K562 (cell line): ENCODE measurements at regions not wholly inside any gene's neighbourhood (a gene's known extent, or its start where the extent isn't known, plus 50 kb on each side); places are given as distances from the start of the nearest gene placed in this dataset.

Experiments used
- ATAC-seq: fragments of 200-7000 bp; cut with Tn5 transposase; 3 replicates; pipeline ENCODE4 v1.9.1; 2020; ENCODE audit warnings: moderate library complexity
- BruUV-seq: library from RNA; stranded (reverse); fragments of 400-500 nt; replicated peaks from 2 replicates; lab custom pipeline; 2021; lab: Mats Ljungman, UMichigan
- CTCF ChIA-PET: fragments of 300-600 bp; formaldehyde crosslinking; extraction: SDS; loops from one replicate; lab custom pipeline; 2021; ENCODE audit warnings: low intra/inter-chr PET ratio; lab: Yijun Ruan, JAX
- POLR2A ChIA-PET: fragments of 300-600, 350-650 bp; sonication (Branson Sonifier 250); formaldehyde crosslinking; extraction: SDS; loops from one replicate; lab custom pipeline; 2021; ENCODE audit warnings: antibody characterized with exemption, inconsistent platforms; lab: Yijun Ruan, JAX
- DNase-seq, 4 experiments: peaks; one replicate each; pipeline versions ENCODE4 v3.0.0 to v3.0.0-alpha.2; 2011 to 2018; ENCODE audit warnings: low spot score in 3 of 4, mixed read lengths in 3 of 4; ENCODE audit errors: extremely low read depth in 1 of 4
- FAIRE-seq: peaks from 2 replicates; lab custom pipeline; 2011; peaks lifted over from hg19 to GRCh38; lab: Jason Lieb, UNC
- H2AFZ ChIP-seq: 2 replicates; pipeline ENCODE4 v1.6.0; 2011; ENCODE audit warnings: low read depth, low read length, control low read depth, inconsistent platforms
- H3K27ac ChIP-seq: fragments of 200-600 bp; 3 replicates; pipeline ENCODE4 v1.8.0; 2011; ENCODE audit warnings: low read depth, mild to moderate bottlenecking, control low read depth, inconsistent platforms, low read length, moderate library complexity, mixed read lengths; ENCODE audit errors: extremely low read depth
- H3K27me3 ChIP-seq, 2 experiments: fragments of 300-600 bp in 1 of 2; 2 replicates in 1 of 2; 3 replicates in 1 of 2; pipeline versions ENCODE4 v1.6.0 to v1.8.0; 2011; ENCODE audit warnings: inconsistent platforms in 2 of 2, low read length in 2 of 2, mild to moderate bottlenecking in 1 of 2, mixed read lengths in 1 of 2, moderate library complexity in 1 of 2; ENCODE audit not compliant: control insufficient read depth in 2 of 2, insufficient read depth in 2 of 2
- H3K36me3 ChIP-seq: fragments of 300-600 bp; 3 replicates; pipeline ENCODE4 v1.8.0; 2011; ENCODE audit warnings: mild to moderate bottlenecking, low read length, inconsistent platforms; ENCODE audit not compliant: control insufficient read depth, insufficient read depth
- H3K4me1 ChIP-seq, 2 experiments: fragments of 200-600 bp in 1 of 2; replicated peaks in 1 of 2; 2 replicates in 1 of 2; 3 replicates in 1 of 2; pipeline versions ENCODE4 v1.5.1 to v1.8.0; 2011; ENCODE audit warnings: inconsistent platforms in 2 of 2, low read length in 2 of 2, mild to moderate bottlenecking in 1 of 2, mixed read lengths in 1 of 2, moderate library complexity in 1 of 2; ENCODE audit not compliant: control insufficient read depth in 2 of 2, insufficient read depth in 2 of 2
- H3K4me2 ChIP-seq: 2 replicates; pipeline ENCODE4 v1.6.1; 2011; ENCODE audit warnings: low read length, control low read depth, inconsistent platforms, mixed read lengths; ENCODE audit not compliant: insufficient read depth
- H3K4me3 ChIP-seq: fragments of 200-600 bp; sonication (generic), shearing (Covaris generic); 2 replicates; pipeline ENCODE4 v1.5.1; 2016; ENCODE audit warnings: control low read depth, inconsistent platforms
- H3K79me2 ChIP-seq: fragments of 200-600 bp; 3 replicates; pipeline ENCODE4 v1.8.0; 2011; ENCODE audit warnings: low read length, inconsistent platforms; ENCODE audit not compliant: control insufficient read depth, insufficient read depth
- H3K9ac ChIP-seq, 2 experiments: 2 replicates each; pipeline versions ENCODE4 v1.6.0 to v1.6.1; 2011; ENCODE audit warnings: low read depth in 2 of 2, low read length in 2 of 2, control low read depth in 1 of 2, inconsistent platforms in 1 of 2, mild to moderate bottlenecking in 1 of 2, mixed read lengths in 1 of 2; ENCODE audit not compliant: insufficient read depth in 1 of 2
- H3K9me1 ChIP-seq: one replicate; pipeline ENCODE4 v1.6.0; 2011; ENCODE audit warnings: inconsistent platforms, mild to moderate bottlenecking, low read length, moderate library complexity; ENCODE audit not compliant: control insufficient read depth, insufficient read depth
- H3K9me3 ChIP-seq: replicated peaks from 2 replicates; pipeline ENCODE4 v1.5.1; 2011; ENCODE audit warnings: low read depth, low read length, inconsistent platforms; ENCODE audit not compliant: control insufficient read depth, insufficient read depth
- H4K20me1 ChIP-seq: replicated peaks from 2 replicates; pipeline ENCODE4 v1.6.1; 2011; ENCODE audit warnings: low read length, inconsistent platforms, mixed read lengths; ENCODE audit not compliant: control insufficient read depth, insufficient read depth
- BHLHE40 ChIP-seq: IDR thresholded peaks from 2 replicates; pipeline ENCODE4 v1.6.1; 2011; ENCODE audit warnings: low read length, improper control_type of control experiment
- CBFA2T3 ChIP-seq: fragments of 450-650 bp; IDR thresholded peaks from 2 replicates; pipeline ENCODE4 v1.6.1; 2017
- CREBBP ChIP-seq: IDR thresholded peaks from one replicate; pipeline ENCODE4 v1.6.1; 2012; ENCODE audit warnings: low read depth, mild to moderate bottlenecking, control low read depth, inconsistent platforms, low read length
- HNRNPUL1 ChIP-seq: fragments of 200-400 bp; formaldehyde crosslinking; IDR thresholded peaks from 2 replicates; pipeline ENCODE4 v1.6.1; 2017; ENCODE audit warnings: low read length
- MCM5 ChIP-seq: fragments of 450-650 bp; IDR thresholded peaks from 2 replicates; pipeline ENCODE4 v1.6.1; 2016; ENCODE audit warnings: low read depth
- PURB ChIP-seq: sonication (generic); formaldehyde crosslinking; IDR thresholded peaks from 2 replicates; pipeline ENCODE4 v1.9.0; 2021; ENCODE audit warnings: low read depth, mild to moderate bottlenecking, missing genetic modification reagents
- RBM15 ChIP-seq: fragments of 200-400 bp; formaldehyde crosslinking; IDR thresholded peaks from 2 replicates; pipeline ENCODE4 v1.6.1; 2018; ENCODE audit warnings: mild to moderate bottlenecking, low read length, moderate library complexity; ENCODE audit not compliant: insufficient read depth
- RBM25 ChIP-seq: fragments of 200-400 bp; formaldehyde crosslinking; IDR thresholded peaks from 2 replicates; pipeline ENCODE4 v1.6.1; 2018; ENCODE audit warnings: low read length, low read depth, moderate library complexity; ENCODE audit not compliant: severe bottlenecking
- SOX6 ChIP-seq: fragments of 450-650 bp; IDR thresholded peaks from 2 replicates; pipeline ENCODE4 v1.6.1; 2014; ENCODE audit warnings: mild to moderate bottlenecking
- ZC3H11A ChIP-seq: IDR thresholded peaks from 2 replicates; pipeline ENCODE4 v1.6.1; 2012; ENCODE audit warnings: low read depth, low read length, improper control_type of control experiment
- ZNF785 ChIP-seq: fragments of 250-450 bp; sonication (Bioruptor Pico); IDR thresholded peaks from 2 replicates; pipeline ENCODE4 v1.4.0; 2020; ENCODE audit warnings: mild to moderate bottlenecking
- WGBS: fragments of 100-300 bp; shearing (Covaris generic); methylation state at CpG from one replicate; pipeline ENCODE4 v1.1.6; 2016; ENCODE audit warnings: low coverage, mixed read lengths; ENCODE audit not compliant: insufficient coverage; ENCODE audit errors: missing lambda C conversion rate; 5-methylcytosine and 5-hydroxymethylcytosine counted together
- in situ Hi-C: fragments of 300-500 bp; cut with MboI; formaldehyde crosslinking; loops from 4 replicates; pipeline ENCODE4 v1.15.0; 2018; ENCODE audit warnings: inconsistent platforms, mixed read lengths
- intact Hi-C: fragments of 100-400 bp; cut with micrococcal nuclease; formaldehyde crosslinking; loops from 2 replicates; pipeline ENCODE4 v1.14.2; 2022

GRCh38 chr10:61124756-61125530, 181.0 kb upstream of the RHOBTB1 start:
- WGBS: 3% methylated on average over 6 of the region's 6 CpGs
- TF ChIP-seq BHLHE40 (no peak), PURB (no peak), CBFA2T3 (no peak), HNRNPUL1 (no peak), MCM5 (no peak), CREBBP (no peak)
- in situ Hi-C loops: no loop called here
- H2AFZ ChIP-seq: no peak overlapping the region
- intact Hi-C loops: no loop called here
- no peaks in the 10 kb centered on the region for H3K9me3 ChIP-seq
- ATAC-seq (no peak), FAIRE-seq (no peak), DNase-seq (no peak)
- H3K4me2 ChIP-seq: no peak overlapping the region
- no peaks in the 10 kb centered on the region for H3K4me1 ChIP-seq
- no peaks in the 10 kb centered on the region for H3K27me3 ChIP-seq
- H3K79me2 ChIP-seq: no peaks in the 10 kb centered on the region
- H3K36me3 ChIP-seq: no peaks in the 10 kb centered on the region
- no peak overlapping the region for H3K4me3 ChIP-seq
- no peak overlapping the region for H3K27ac ChIP-seq
- BruUV-seq: no TSS peak
- no peaks in the 10 kb centered on the region for H3K9me1 ChIP-seq
- POLR2A ChIA-PET: no interaction called here
- no peak overlapping the region for H3K9ac ChIP-seq
- no peaks in the 10 kb centered on the region for H4K20me1 ChIP-seq
- CTCF ChIA-PET: no interaction called here

- BruUV-seq: no TSS peak
- no peaks in the 10 kb centered on the region for H3K27me3 ChIP-seq
- TF ChIP-seq SOX6 (no peak), RBM15 (no peak), ZC3H11A (no peak), RBM25 (no peak), ZNF785 (CRISPR knock-in tag) (no peak)
- ATAC-seq (no peak), DNase-seq (no peak), FAIRE-seq (no peak)
- H3K36me3 ChIP-seq: no peaks in the 10 kb centered on the region
- H3K4me3 ChIP-seq: no peak overlapping the region
- H3K9me3 ChIP-seq: no peaks in the 10 kb centered on the region
- ChIA-PET CTCF (no interaction called here), POLR2A (interaction anchor here (0.8 kb wide), 1 partner anchor 12 kb away, joined by 4 read pairs; no protein-coding TSS in a partner anchor)
- H3K4me1 ChIP-seq: no peaks in the 10 kb centered on the region
- 3% methylated on average over 2 of the region's 2 CpGs for WGBS
- no peak overlapping the region for H2AFZ ChIP-seq
- no peaks in the 10 kb centered on the region for H3K79me2 ChIP-seq
- no peaks in the 10 kb centered on the region for H4K20me1 ChIP-seq
- intact Hi-C loops: no loop called here
- no peak overlapping the region for H3K9ac ChIP-seq
- no peak overlapping the region for H3K27ac ChIP-seq
- no peaks in the 10 kb centered on the region for H3K9me1 ChIP-seq
- no peak overlapping the region for H3K4me2 ChIP-seq
- in situ Hi-C loops: no loop called here
Measured at GRCh38 chr10:61120805-61121204, 176.8 kb upstream of the RHOBTB1 start.
